ENCODE measurements at regions not wholly inside any gene's neighbourhood (a gene's known extent, or its start where the extent isn't known, plus 50 kb on each side); places are given as distances from the start of the nearest gene placed in this dataset.

- no peak for DNase-seq
Observed at GRCh38 chrX:20420058-20420457, 153.3 kb upstream of the RPS6KA3 start.

DNA sequence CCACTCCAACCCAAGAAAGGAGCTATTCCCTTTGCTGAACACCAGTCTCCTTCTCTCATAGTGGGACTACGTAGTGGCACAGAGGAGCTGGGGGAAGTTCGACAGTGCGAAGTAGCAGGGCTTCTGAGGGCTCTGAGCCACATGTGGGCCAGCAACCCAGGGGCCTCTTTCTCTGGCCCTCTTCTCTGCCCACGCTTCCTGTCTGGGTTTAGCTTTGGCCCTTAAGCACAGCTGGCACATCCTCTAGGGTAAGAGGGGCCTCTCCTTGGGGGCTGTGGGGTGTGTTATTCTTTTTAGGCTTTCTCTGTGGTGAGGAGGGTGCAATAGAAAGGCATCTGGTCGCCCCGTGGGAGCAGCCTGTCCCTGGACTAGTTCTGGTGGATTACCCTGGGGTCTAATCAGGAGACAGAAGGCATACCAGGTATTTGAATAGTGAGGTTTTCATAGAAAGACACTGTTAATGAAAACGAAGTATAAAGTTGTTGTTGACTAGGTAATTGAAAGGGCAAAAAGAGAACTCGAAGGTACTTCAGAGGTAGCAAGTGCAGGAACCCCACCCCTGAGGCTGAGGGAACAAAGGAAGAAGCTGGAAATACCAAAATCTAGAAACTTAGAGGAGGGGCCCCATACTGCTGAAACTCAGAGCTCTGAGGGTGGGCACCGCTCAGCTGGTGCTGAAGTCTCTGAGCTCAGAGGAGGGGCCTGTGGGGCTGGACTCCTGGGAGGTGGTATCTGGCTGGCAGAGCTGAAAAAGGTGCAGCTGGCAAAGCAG lies 151.9 kb upstream of the RPS6KA3 start:
- DNase-seq, result no peak

- DNase-seq, result no peak
Observed at GRCh38 chrX:20414762-20415445, 148.2 kb upstream of the RPS6KA3 start.

DNA sequence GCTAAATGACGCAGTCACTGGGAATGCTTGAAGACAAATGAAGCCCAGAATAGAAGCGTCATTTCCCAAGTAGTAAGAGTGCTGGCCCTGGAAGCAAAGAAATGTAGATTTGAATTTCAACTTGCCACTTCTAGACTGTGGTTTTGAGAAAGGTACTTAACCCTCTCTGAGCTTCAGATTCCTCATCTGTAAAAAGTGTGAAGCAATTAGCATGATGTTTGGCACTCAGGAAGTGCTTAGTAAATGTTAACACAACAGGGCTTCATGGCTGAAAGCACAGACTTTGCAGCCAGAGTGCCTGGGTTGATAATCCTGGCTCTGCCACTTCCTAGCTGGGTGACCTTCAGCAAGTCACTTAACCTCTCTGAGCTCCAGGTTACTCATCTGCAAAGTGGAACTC lies 147.4 kb upstream of the RPS6KA3 start:
- DNase-seq, result no peak

GRCh38 chrX:20412871-20413486 lies 146.3 kb upstream of the RPS6KA3 start:
- peak; percentile 70 for DNase-seq

DNA sequence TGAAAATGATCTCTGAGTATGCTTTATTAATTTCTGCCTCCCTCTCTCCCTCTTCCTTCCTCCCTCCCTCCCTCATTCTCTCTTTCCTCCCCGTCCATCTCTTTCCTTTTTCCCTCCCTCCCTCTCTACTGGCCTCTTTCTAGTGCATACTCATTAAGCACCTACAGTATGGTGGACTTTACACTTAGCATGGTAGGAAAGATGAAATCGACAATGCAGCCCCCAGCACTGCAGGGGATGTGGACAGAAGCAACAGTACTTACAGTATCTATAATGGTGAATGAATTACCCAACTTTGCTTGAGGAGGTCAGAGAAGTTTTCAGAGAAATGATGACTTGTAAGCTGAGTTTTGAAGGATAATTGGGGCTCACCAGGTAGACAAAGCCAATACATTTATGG lies 143.8 kb upstream of the RPS6KA3 start:
- no peak for DNase-seq

DNA sequence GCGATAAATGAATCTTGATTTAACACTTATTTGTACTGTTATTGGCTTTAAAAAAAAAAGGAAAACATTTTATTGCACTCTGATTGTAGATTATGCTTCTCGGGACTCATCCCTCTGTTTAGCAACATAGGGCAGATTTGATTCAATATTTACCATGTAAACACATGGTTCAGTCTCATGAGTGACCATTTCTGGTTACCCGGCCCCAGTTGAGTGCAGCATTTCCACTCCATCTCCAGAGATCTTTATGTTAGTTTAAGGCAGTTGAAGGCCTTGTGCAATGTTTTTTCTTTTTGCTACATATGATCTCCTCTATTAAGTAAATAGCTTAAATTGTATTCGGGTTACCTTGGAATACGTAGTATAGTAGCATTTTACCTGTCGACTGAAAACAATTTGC lies 143.3 kb upstream of the RPS6KA3 start:
- DNase-seq, result no peak

- DNase-seq, result no peak
Observed at GRCh38 chrX:20402956-20403355, 136.2 kb upstream of the RPS6KA3 start.

GRCh38 chrX:20399728-20400414 lies 133.2 kb upstream of the RPS6KA3 start:
- no peak for DNase-seq

GRCh38 chrX:20397587-20397986 lies 130.9 kb upstream of the RPS6KA3 start:
- no peak for DNase-seq

DNA sequence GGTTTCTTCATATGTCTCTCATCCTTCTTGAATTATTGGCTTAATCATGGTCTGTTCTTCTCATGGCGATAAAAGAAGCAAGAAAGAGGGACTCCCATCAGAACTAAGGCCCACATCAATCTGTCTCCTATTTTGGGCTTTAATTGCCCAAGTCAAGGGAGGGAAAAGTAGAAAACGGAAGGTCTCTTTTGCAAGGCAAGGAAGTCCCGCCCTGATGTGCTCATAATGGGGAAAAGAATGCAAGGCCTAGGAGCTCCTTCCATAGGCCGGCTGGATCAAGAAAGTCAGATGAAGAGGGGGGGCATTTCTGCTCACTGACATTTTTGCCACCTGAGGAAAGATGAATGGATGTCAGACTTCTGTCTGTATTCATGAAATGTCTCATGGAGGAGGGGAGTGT lies 127.7 kb upstream of the RPS6KA3 start:
- DNase-seq, result no peak

GRCh38 chrX:20393944-20394343 lies 127.2 kb upstream of the RPS6KA3 start:
- no peak for DNase-seq

- no peak for DNase-seq
Observed at GRCh38 chrX:20388594-20388993, 121.9 kb upstream of the RPS6KA3 start.

GRCh38 chrX:20383477-20383876 lies 116.8 kb upstream of the RPS6KA3 start:
- DNase-seq, result no peak

GRCh38 chrX:20382518-20383297 lies 116.0 kb upstream of the RPS6KA3 start:
- no peak for DNase-seq

DNA sequence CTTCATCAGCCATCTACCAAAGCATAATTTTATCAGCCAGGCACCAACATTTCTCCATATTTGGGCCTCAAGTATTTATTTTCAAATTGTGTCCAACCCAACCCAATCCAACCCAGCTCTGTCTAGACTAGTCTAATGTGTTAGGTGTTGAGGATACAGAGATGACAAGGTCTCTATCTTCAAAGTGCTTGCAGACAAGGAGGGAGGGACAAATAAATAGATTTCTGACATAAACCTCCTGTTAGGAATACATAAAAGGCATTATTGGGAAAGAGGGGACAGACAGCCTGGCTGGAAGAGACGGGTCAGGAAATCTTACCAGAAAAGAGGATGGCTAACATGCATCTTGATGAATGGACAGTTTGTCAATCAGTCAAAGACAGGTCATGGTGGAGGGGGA lies 115.4 kb upstream of the RPS6KA3 start:
- DNase-seq, result no peak

GRCh38 chrX:20378233-20378920 lies 111.7 kb upstream of the RPS6KA3 start:
- no peak for DNase-seq

GRCh38 chrX:20374900-20375438 lies 108.3 kb upstream of the RPS6KA3 start:
- DNase-seq, result no peak

DNA sequence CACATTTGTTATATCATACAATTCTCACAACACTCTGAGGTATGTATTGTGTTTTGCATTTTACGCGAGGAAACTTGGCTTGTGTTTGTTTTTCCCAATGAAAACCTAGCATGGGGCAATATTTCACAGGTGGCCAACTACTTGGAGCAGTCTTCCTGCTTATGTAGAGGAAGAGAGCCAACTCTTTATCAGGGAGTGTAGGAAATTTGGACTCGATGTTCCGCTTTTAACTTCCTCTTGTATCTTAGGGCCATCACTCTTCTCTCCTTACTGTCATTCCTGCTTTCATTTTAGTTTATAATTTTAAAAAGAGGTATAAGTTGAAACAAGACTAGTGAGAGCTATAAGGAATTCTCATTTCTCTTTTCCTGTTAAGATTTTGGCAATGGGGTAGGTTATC lies 107.7 kb upstream of the RPS6KA3 start:
- no peak for DNase-seq

- no peak for DNase-seq
Observed at GRCh38 chrX:20373063-20373462, 106.4 kb upstream of the RPS6KA3 start.

GRCh38 chrX:20372533-20372932 lies 105.8 kb upstream of the RPS6KA3 start:
- DNase-seq, result no peak

DNA sequence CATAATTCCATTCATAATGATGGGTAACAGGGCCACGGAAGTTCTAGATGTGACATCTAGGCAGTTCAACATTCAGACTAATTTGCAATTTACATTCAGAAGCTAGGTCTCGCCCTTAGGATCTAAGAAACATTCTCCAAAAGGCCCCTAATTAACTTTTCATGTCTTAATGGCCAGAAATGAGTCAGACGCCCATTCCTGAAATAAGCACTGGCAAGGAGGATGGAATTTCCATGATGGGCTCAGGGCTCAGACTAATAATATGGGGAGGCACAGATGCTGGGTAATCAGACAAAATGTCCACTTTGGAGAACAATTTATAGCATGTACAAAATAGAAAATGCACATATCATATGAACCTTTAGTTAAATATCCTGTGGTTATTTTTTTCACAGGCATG lies 102.8 kb upstream of the RPS6KA3 start:
- DNase-seq, result no peak
